ENCODE measurements at regions not wholly inside any gene's neighbourhood (a gene's known extent, or its start where the extent isn't known, plus 50 kb on each side); places are given as distances from the start of the nearest gene placed in this dataset.
"Not testable (repeated sequence)": the region's sequence is repeated elsewhere in the genome, so short reads cannot be mapped to it uniquely, and the experiment has no call there.

- Mint-ChIP-seq H3K4me1 (no peaks in the 10 kb centered on the region), H3K4me3 (no peak overlapping the region), H3K9me3 (no peaks in the 10 kb centered on the region), H3K27ac (no peak overlapping the region), H3K27me3 (no peaks in the 10 kb centered on the region), H3K36me3 (no peaks in the 10 kb centered on the region)
Measured at GRCh38 chr7:152594801-152595200, 81.1 kb downstream of the XRCC2 start.

- H3K27ac Mint-ChIP-seq: no peak overlapping the region
- H3K36me3 Mint-ChIP-seq: no peaks in the 10 kb centered on the region
- H3K9me3 Mint-ChIP-seq: no peaks in the 10 kb centered on the region
- no peak overlapping the region for H3K4me3 Mint-ChIP-seq
- H3K4me1 Mint-ChIP-seq: no peaks in the 10 kb centered on the region
- no peaks in the 10 kb centered on the region for H3K27me3 Mint-ChIP-seq
Measured at GRCh38 chr7:152591976-152592375, 84.0 kb downstream of the XRCC2 start.

GRCh38 chr7:152590481-152590880, 85.5 kb downstream of the XRCC2 start:
- Mint-ChIP-seq H3K36me3 (no peaks in the 10 kb centered on the region), H3K4me3 (no peak overlapping the region)

GRCh38 chr7:152589821-152590220, 86.1 kb downstream of the XRCC2 start:
- H3K27ac Mint-ChIP-seq, H3K9me3 Mint-ChIP-seq, H3K4me3 Mint-ChIP-seq: not testable (repeated sequence)

More at GRCh38 chr7:152590481-152590880, 85.5 kb downstream of the XRCC2 start:
- no peak overlapping the region for H3K27ac Mint-ChIP-seq
- H3K4me1 Mint-ChIP-seq: no peaks in the 10 kb centered on the region
- H3K9me3 Mint-ChIP-seq: no peaks in the 10 kb centered on the region
- no peaks in the 10 kb centered on the region for H3K27me3 Mint-ChIP-seq

GRCh38 chr7:152588350-152588749, 87.6 kb downstream of the XRCC2 start:
- H3K27ac Mint-ChIP-seq: no peak overlapping the region
- no peaks in the 10 kb centered on the region for H3K9me3 Mint-ChIP-seq
- no peak overlapping the region for H3K4me3 Mint-ChIP-seq
- H3K36me3 Mint-ChIP-seq: no peaks in the 10 kb centered on the region
- no peaks in the 10 kb centered on the region for H3K27me3 Mint-ChIP-seq
- H3K4me1 Mint-ChIP-seq: no peaks in the 10 kb centered on the region

More at GRCh38 chr7:152589821-152590220, 86.1 kb downstream of the XRCC2 start:
- not testable (repeated sequence) for H3K36me3 Mint-ChIP-seq, H3K4me1 Mint-ChIP-seq, H3K27me3 Mint-ChIP-seq

- Mint-ChIP-seq H3K4me3 (no peak overlapping the region), H3K9me3 (no peaks in the 10 kb centered on the region), H3K36me3 (no peaks in the 10 kb centered on the region), H3K4me1 (no peaks in the 10 kb centered on the region), H3K27ac (no peak overlapping the region), H3K27me3 (no peaks in the 10 kb centered on the region)
Measured at GRCh38 chr7:152587366-152587765, 88.6 kb downstream of the XRCC2 start.

GRCh38 chr7:152583006-152583405, 92.9 kb downstream of the XRCC2 start:
- H3K4me3 Mint-ChIP-seq: no peak overlapping the region
- no peaks in the 10 kb centered on the region for H3K36me3 Mint-ChIP-seq

GRCh38 chr7:152579070-152579469, 96.9 kb downstream of the XRCC2 start:
- no peaks in the 10 kb centered on the region for H3K4me1 Mint-ChIP-seq
- H3K9me3 Mint-ChIP-seq: no peaks in the 10 kb centered on the region
- no peaks in the 10 kb centered on the region for H3K36me3 Mint-ChIP-seq
- no peak overlapping the region for H3K27ac Mint-ChIP-seq
- no peaks in the 10 kb centered on the region for H3K27me3 Mint-ChIP-seq
- H3K4me3 Mint-ChIP-seq: no peak overlapping the region

More at GRCh38 chr7:152583006-152583405, 92.9 kb downstream of the XRCC2 start:
- H3K9me3 Mint-ChIP-seq: no peaks in the 10 kb centered on the region
- no peaks in the 10 kb centered on the region for H3K4me1 Mint-ChIP-seq
- no peaks in the 10 kb centered on the region for H3K27me3 Mint-ChIP-seq
- H3K27ac Mint-ChIP-seq: no peak overlapping the region

- H3K9me3 Mint-ChIP-seq: no peaks in the 10 kb centered on the region
- no peaks in the 10 kb centered on the region for H3K27me3 Mint-ChIP-seq
- no peaks in the 10 kb centered on the region for H3K36me3 Mint-ChIP-seq
- H3K27ac Mint-ChIP-seq: no peak overlapping the region
- H3K4me3 Mint-ChIP-seq: no peak overlapping the region
- H3K4me1 Mint-ChIP-seq: no peaks in the 10 kb centered on the region
Measured at GRCh38 chr7:152577339-152577738, 98.6 kb downstream of the XRCC2 start.

GRCh38 chr7:152574892-152575548, 100.9 kb downstream of the XRCC2 start:
- no peak overlapping the region for H3K4me3 Mint-ChIP-seq
- no peaks in the 10 kb centered on the region for H3K4me1 Mint-ChIP-seq
- no peaks in the 10 kb centered on the region for H3K36me3 Mint-ChIP-seq
- H3K27ac Mint-ChIP-seq: no peak overlapping the region
- H3K9me3 Mint-ChIP-seq: no peaks in the 10 kb centered on the region
- no peaks in the 10 kb centered on the region for H3K27me3 Mint-ChIP-seq

- not testable (repeated sequence) for H3K9me3 Mint-ChIP-seq, H3K36me3 Mint-ChIP-seq, H3K27me3 Mint-ChIP-seq, H3K27ac Mint-ChIP-seq, H3K4me1 Mint-ChIP-seq, H3K4me3 Mint-ChIP-seq
Measured at GRCh38 chr7:152573186-152573585, 102.8 kb downstream of the XRCC2 start.

- H3K36me3 Mint-ChIP-seq: no peaks in the 10 kb centered on the region
- H3K27ac Mint-ChIP-seq: no peak overlapping the region
- no peaks in the 10 kb centered on the region for H3K27me3 Mint-ChIP-seq
- H3K4me1 Mint-ChIP-seq: no peaks in the 10 kb centered on the region
- no peak overlapping the region for H3K4me3 Mint-ChIP-seq
- H3K9me3 Mint-ChIP-seq: no peaks in the 10 kb centered on the region
Measured at GRCh38 chr7:152572101-152572500, 103.8 kb downstream of the XRCC2 start.

- Mint-ChIP-seq H3K4me3 (no peak overlapping the region), H3K4me1 (no peaks in the 10 kb centered on the region), H3K36me3 (no peaks in the 10 kb centered on the region), H3K27me3 (no peaks in the 10 kb centered on the region), H3K9me3 (no peaks in the 10 kb centered on the region), H3K27ac (no peak overlapping the region)
Measured at GRCh38 chr7:152571068-152571467, 104.9 kb downstream of the XRCC2 start.

- Mint-ChIP-seq H3K27ac (no peak overlapping the region), H3K4me3 (no peak overlapping the region), H3K27me3 (peaks cover 4% of the 10 kb centered on the region), H3K4me1 (peaks cover 15% of the 10 kb centered on the region), H3K36me3 (no peaks in the 10 kb centered on the region), H3K9me3 (no peaks in the 10 kb centered on the region)
Measured at GRCh38 chr7:152568972-152569371, 107.0 kb downstream of the XRCC2 start.

- Mint-ChIP-seq H3K9me3 (no peaks in the 10 kb centered on the region), H3K4me3 (no peak overlapping the region), H3K27ac (no peak overlapping the region), H3K4me1 (peaks cover 15% of the 10 kb centered on the region), H3K36me3 (no peaks in the 10 kb centered on the region), H3K27me3 (peaks cover 4% of the 10 kb centered on the region)
Measured at GRCh38 chr7:152565731-152566130, 110.2 kb downstream of the XRCC2 start.

- Mint-ChIP-seq H3K27ac (no peak overlapping the region), H3K36me3 (no peaks in the 10 kb centered on the region), H3K4me3 (no peak overlapping the region), H3K9me3 (no peaks in the 10 kb centered on the region), H3K27me3 (peaks cover 4% of the 10 kb centered on the region), H3K4me1 (peaks cover 15% of the 10 kb centered on the region)
Measured at GRCh38 chr7:152564656-152565250, 111.2 kb downstream of the XRCC2 start.

Measured in activated naive CD4-positive, alpha-beta T cell treated with anti-CD3 and anti-CD28 coated beads, Interleukin-2, amount 50 U/mL, for 24 hours (primary cell).